ENCODE measurements at regions not wholly inside any gene's neighbourhood (a gene's known extent, or its start where the extent isn't known, plus 50 kb on each side); places are given as distances from the start of the nearest gene placed in this dataset.

GRCh38 chr21:32173121-32173724, 105.6 kb downstream of the MIS18A start:
- no peaks in the 10 kb centered on the region for H3K9me3 Mint-ChIP-seq
- intact Hi-C loops (cut with micrococcal nuclease): no loop called here
- ChIA-PET POLR2A (no interaction called here), CTCF (no interaction called here)
- peaks cover 13% of the 10 kb centered on the region for H3K27me3 Mint-ChIP-seq
- H3K36me3 Mint-ChIP-seq: no peaks in the 10 kb centered on the region
- H3K27ac Mint-ChIP-seq: no peak overlapping the region
- H3K4me3 Mint-ChIP-seq: no peak overlapping the region
- no peak for DNase-seq
- H3K4me1 Mint-ChIP-seq (ENCODE audit: low read depth): no peaks in the 10 kb centered on the region

GRCh38 chr21:32172106-32172505, 106.7 kb downstream of the MIS18A start:
- CTCF ChIA-PET: no interaction called here
- Mint-ChIP-seq H3K4me3 (no peak overlapping the region), H3K27me3 (peaks cover 16% of the 10 kb centered on the region), H3K27ac (no peak overlapping the region), H3K4me1 (ENCODE audit: low read depth) (no peaks in the 10 kb centered on the region), H3K36me3 (no peaks in the 10 kb centered on the region), H3K9me3 (no peaks in the 10 kb centered on the region)
- intact Hi-C loops (cut with micrococcal nuclease): no loop called here
- no peak for DNase-seq
- POLR2A ChIA-PET: no interaction called here

- no peaks in the 10 kb centered on the region for H3K9me3 Mint-ChIP-seq
- H3K4me3 Mint-ChIP-seq: no peak overlapping the region
- no peak for DNase-seq
- ChIA-PET POLR2A (no interaction called here), CTCF (no interaction called here)
- H3K36me3 Mint-ChIP-seq: no peaks in the 10 kb centered on the region
- intact Hi-C loops (cut with micrococcal nuclease): no loop called here
- no peak overlapping the region for H3K27ac Mint-ChIP-seq
- H3K27me3 Mint-ChIP-seq: peaks cover 28% of the 10 kb centered on the region
- H3K4me1 Mint-ChIP-seq (ENCODE audit: low read depth): no peaks in the 10 kb centered on the region
These were observed 111.3 kb downstream of the MIS18A start for GRCh38 chr21:32167513-32167912.

- no peak for DNase-seq
- Mint-ChIP-seq H3K9me3 (no peaks in the 10 kb centered on the region), H3K4me3 (no peak overlapping the region), H3K4me1 (ENCODE audit: low read depth) (no peaks in the 10 kb centered on the region), H3K27ac (no peak overlapping the region), H3K27me3 (peaks cover 33% of the 10 kb centered on the region), H3K36me3 (no peaks in the 10 kb centered on the region)
- ChIA-PET POLR2A (no interaction called here), CTCF (no interaction called here)
- intact Hi-C loops (cut with micrococcal nuclease): no loop called here
These were observed 115.5 kb downstream of the MIS18A start for GRCh38 chr21:32163386-32163785.

GRCh38 chr21:32162727-32163320, 116.0 kb downstream of the MIS18A start:
- Mint-ChIP-seq H3K27ac (no peak overlapping the region), H3K4me1 (ENCODE audit: low read depth) (no peaks in the 10 kb centered on the region), H3K9me3 (no peaks in the 10 kb centered on the region), H3K27me3 (peaks cover 33% of the 10 kb centered on the region), H3K4me3 (no peak overlapping the region), H3K36me3 (no peaks in the 10 kb centered on the region)
- intact Hi-C loops (cut with micrococcal nuclease): no loop called here
- DNase-seq: no peak
- ChIA-PET POLR2A (no interaction called here), CTCF (no interaction called here)

GRCh38 chr21:32155226-32155625, 123.6 kb downstream of the MIS18A start:
- Mint-ChIP-seq H3K4me3 (no peak overlapping the region), H3K9me3 (no peaks in the 10 kb centered on the region), H3K27me3 (peaks cover 2% of the 10 kb centered on the region), H3K36me3 (no peaks in the 10 kb centered on the region), H3K4me1 (ENCODE audit: low read depth) (no peaks in the 10 kb centered on the region), H3K27ac (no peak overlapping the region)
- ChIA-PET CTCF (no interaction called here), POLR2A (no interaction called here)
- no peak for DNase-seq
- intact Hi-C loops (cut with micrococcal nuclease): no loop called here

- no peaks in the 10 kb centered on the region for H3K4me1 Mint-ChIP-seq (ENCODE audit: low read depth)
- ChIA-PET CTCF (no interaction called here), POLR2A (no interaction called here)
- peaks cover 3% of the 10 kb centered on the region for H3K27me3 Mint-ChIP-seq
- no peak overlapping the region for H3K4me3 Mint-ChIP-seq
- no peak for DNase-seq
- H3K27ac Mint-ChIP-seq: no peak overlapping the region
- no peaks in the 10 kb centered on the region for H3K9me3 Mint-ChIP-seq
- intact Hi-C loops (cut with micrococcal nuclease): no loop called here
- no peaks in the 10 kb centered on the region for H3K36me3 Mint-ChIP-seq
These were observed 131.8 kb downstream of the MIS18A start for GRCh38 chr21:32147041-32147440.

- ChIA-PET POLR2A (interaction anchor here (0.6 kb wide), 2 partner anchors 96 to 227 kb away, joined by 4 to 5 read pairs; no protein-coding TSS in a partner anchor), CTCF (interaction anchor here (0.6 kb wide), 1 partner anchor 114 kb away, joined by 3 read pairs; no protein-coding TSS in a partner anchor)
These were observed 134.0 kb downstream of the MIS18A start for GRCh38 chr21:32144851-32145250.

GRCh38 chr21:32143241-32143939, 135.5 kb downstream of the MIS18A start:
- H3K4me3 Mint-ChIP-seq: no peak overlapping the region
- DNase-seq: no peak
- intact Hi-C loops (cut with micrococcal nuclease): no loop called here
- H3K36me3 Mint-ChIP-seq: no peaks in the 10 kb centered on the region
- ChIA-PET POLR2A (no interaction called here), CTCF (no interaction called here)
- H3K4me1 Mint-ChIP-seq (ENCODE audit: low read depth): no peaks in the 10 kb centered on the region
- H3K9me3 Mint-ChIP-seq: no peaks in the 10 kb centered on the region
- peaks cover 5% of the 10 kb centered on the region for H3K27me3 Mint-ChIP-seq
- H3K27ac Mint-ChIP-seq: no peak overlapping the region

More at GRCh38 chr21:32144851-32145250, 134.0 kb downstream of the MIS18A start:
- no peak overlapping the region for H3K27ac Mint-ChIP-seq
- H3K4me3 Mint-ChIP-seq: no peak overlapping the region
- intact Hi-C loops (cut with micrococcal nuclease): no loop called here
- H3K9me3 Mint-ChIP-seq: no peaks in the 10 kb centered on the region
- DNase-seq: no peak
- H3K27me3 Mint-ChIP-seq: peaks cover 5% of the 10 kb centered on the region
- H3K36me3 Mint-ChIP-seq: no peaks in the 10 kb centered on the region
- H3K4me1 Mint-ChIP-seq (ENCODE audit: low read depth): no peaks in the 10 kb centered on the region

- Mint-ChIP-seq H3K9me3 (peaks cover 2% of the 10 kb centered on the region), H3K27ac (no peak overlapping the region), H3K4me3 (no peak overlapping the region), H3K4me1 (ENCODE audit: low read depth) (no peaks in the 10 kb centered on the region), H3K36me3 (no peaks in the 10 kb centered on the region), H3K27me3 (peaks cover 6% of the 10 kb centered on the region)
- ChIA-PET CTCF (no interaction called here), POLR2A (no interaction called here)
- intact Hi-C loops (cut with micrococcal nuclease): no loop called here
- DNase-seq: no peak
These were observed 137.6 kb downstream of the MIS18A start for GRCh38 chr21:32141318-32141633.

GRCh38 chr21:32140604-32141317, 138.1 kb downstream of the MIS18A start:
- CTCF ChIA-PET: no interaction called here
- H3K9me3 Mint-ChIP-seq: peaks cover 2% of the 10 kb centered on the region
- DNase-seq: no peak
- H3K27me3 Mint-ChIP-seq: peaks cover 6% of the 10 kb centered on the region
- intact Hi-C loops (cut with micrococcal nuclease): no loop called here
- no peak overlapping the region for H3K27ac Mint-ChIP-seq
- POLR2A ChIA-PET: no interaction called here
- H3K4me3 Mint-ChIP-seq: no peak overlapping the region
- no peaks in the 10 kb centered on the region for H3K36me3 Mint-ChIP-seq
- no peaks in the 10 kb centered on the region for H3K4me1 Mint-ChIP-seq (ENCODE audit: low read depth)

- Mint-ChIP-seq H3K27ac (no peak overlapping the region), H3K4me3 (no peak overlapping the region), H3K9me3 (peaks cover 2% of the 10 kb centered on the region), H3K4me1 (ENCODE audit: low read depth) (no peaks in the 10 kb centered on the region), H3K36me3 (no peaks in the 10 kb centered on the region), H3K27me3 (peaks cover 6% of the 10 kb centered on the region)
- DNase-seq: no peak
- POLR2A ChIA-PET: no interaction called here
- CTCF ChIA-PET: no interaction called here
- intact Hi-C loops (cut with micrococcal nuclease): no loop called here
These were observed 138.7 kb downstream of the MIS18A start for GRCh38 chr21:32140151-32140550.

- ChIA-PET POLR2A (no interaction called here), CTCF (no interaction called here)
- Mint-ChIP-seq H3K4me3 (no peak overlapping the region), H3K36me3 (no peaks in the 10 kb centered on the region), H3K9me3 (peaks cover 2% of the 10 kb centered on the region), H3K27ac (no peak overlapping the region), H3K27me3 (peaks cover 3% of the 10 kb centered on the region), H3K4me1 (ENCODE audit: low read depth) (no peaks in the 10 kb centered on the region)
- intact Hi-C loops (cut with micrococcal nuclease): no loop called here
- no peak for DNase-seq
These were observed 140.2 kb downstream of the MIS18A start for GRCh38 chr21:32138658-32139057.
